GM12891 (cell line): ENCODE measurements at regions not wholly inside any gene's neighbourhood (a gene's known extent, or its start where the extent isn't known, plus 50 kb on each side); places are given as distances from the start of the nearest gene placed in this dataset.

Experiments used
- POLR2AphosphoS5 ChIP-seq: IDR thresholded peaks from 2 replicates; pipeline ENCODE4 v1.6.1; 2011; ENCODE audit warnings: low read depth, low read length, control low read depth
- TAF1 ChIP-seq: IDR thresholded peaks from 2 replicates; pipeline ENCODE4 v1.6.1; 2011; ENCODE audit warnings: low read depth, low read length, control low read depth

DNA sequence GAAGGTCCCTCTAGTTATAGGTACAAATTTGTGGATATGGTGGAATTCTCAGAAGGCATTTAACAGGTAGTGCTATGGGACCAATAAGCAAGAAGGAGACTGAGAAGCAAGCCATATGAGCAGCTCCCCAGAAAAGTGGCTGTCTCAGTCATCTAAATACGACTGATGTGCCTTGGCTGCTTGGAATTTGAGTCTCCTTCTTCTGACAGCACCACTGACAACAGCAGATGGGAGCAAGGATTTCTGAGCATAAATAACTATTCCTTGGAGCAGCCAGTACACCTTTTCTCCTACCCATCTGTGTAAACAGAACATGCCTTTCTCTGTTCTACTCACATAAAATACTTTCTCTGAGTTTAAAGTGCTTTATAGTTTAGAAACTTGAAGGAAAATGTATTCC lies 196.2 kb downstream of the GABRG1 start:
- TF ChIP-seq POLR2AphosphoS5 (no peak), TAF1 (no peak)
